GM12864 (cell line): ENCODE measurements at regions not wholly inside any gene's neighbourhood (a gene's known extent, or its start where the extent isn't known, plus 50 kb on each side); places are given as distances from the start of the nearest gene placed in this dataset.

Source experiments
- DNase-seq: peaks from one replicate; pipeline ENCODE4 v3.0.0-alpha.2; 2011; ENCODE audit warnings: low read depth
- H3K4me3 ChIP-seq: 2 replicates; pipeline ENCODE4 v1.5.1; 2011; ENCODE audit warnings: mild to moderate bottlenecking, low read depth, low read length, control low read depth
- CTCF ChIP-seq: IDR thresholded peaks from 2 replicates; pipeline ENCODE4 v1.5.1; 2011; ENCODE audit warnings: low read depth, mild to moderate bottlenecking, moderate library complexity, low read length, control low read depth, inconsistent platforms; ENCODE audit errors: missing control alignments

DNA sequence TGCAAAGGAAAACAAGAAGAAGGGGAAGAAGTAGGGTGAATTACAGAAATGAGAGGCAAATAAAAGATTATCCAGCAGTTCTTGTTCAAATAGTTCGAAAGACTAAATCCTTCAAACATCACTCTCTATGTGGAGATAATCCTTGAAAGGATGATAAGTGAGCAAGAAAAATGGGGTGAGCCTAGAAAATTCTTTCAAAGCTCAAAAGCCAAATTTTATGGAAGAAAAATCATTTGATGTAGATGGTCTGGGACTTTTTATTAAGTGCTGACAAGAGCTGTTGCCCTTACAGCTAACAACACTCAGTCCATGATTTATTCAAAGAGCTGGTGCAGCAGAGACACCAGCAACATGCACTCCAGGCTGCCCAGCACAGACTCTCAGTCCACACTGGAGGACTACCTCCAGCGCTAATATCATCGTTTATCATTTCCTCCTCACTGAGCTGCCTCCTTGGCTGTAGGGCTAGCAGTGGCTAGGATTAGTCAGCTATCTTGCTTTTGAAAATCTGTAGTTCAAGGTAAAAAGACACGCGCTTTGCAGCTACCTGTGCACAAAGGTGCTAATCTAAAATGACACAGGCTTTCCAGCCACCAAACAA lies 264.8 kb upstream of the KIF2A start:
- H3K4me3 ChIP-seq, result no peak overlapping the region
- TF ChIP-seq CTCF, result no peak
- DNase-seq, result no peak

- H3K4me3 ChIP-seq, result no peak overlapping the region
- DNase-seq, result no peak
Observed at GRCh38 chr5:62042007-62042406, 264.0 kb upstream of the KIF2A start.

GRCh38 chr5:62043289-62044280 lies 262.4 kb upstream of the KIF2A start:
- H3K4me3 ChIP-seq, result no peak overlapping the region
- TF ChIP-seq CTCF, result no peak
- no peak for DNase-seq

More at GRCh38 chr5:62042007-62042406, 264.0 kb upstream of the KIF2A start:
- no peak for TF ChIP-seq CTCF

GRCh38 chr5:62044989-62045388 lies 261.0 kb upstream of the KIF2A start:
- DNase-seq, result no peak
- no peak for TF ChIP-seq CTCF
- H3K4me3 ChIP-seq, result no peak overlapping the region

- DNase-seq, result no peak
- H3K4me3 ChIP-seq, result no peak overlapping the region
- no peak for TF ChIP-seq CTCF
Observed at GRCh38 chr5:62046191-62046590, 259.8 kb upstream of the KIF2A start.

DNA sequence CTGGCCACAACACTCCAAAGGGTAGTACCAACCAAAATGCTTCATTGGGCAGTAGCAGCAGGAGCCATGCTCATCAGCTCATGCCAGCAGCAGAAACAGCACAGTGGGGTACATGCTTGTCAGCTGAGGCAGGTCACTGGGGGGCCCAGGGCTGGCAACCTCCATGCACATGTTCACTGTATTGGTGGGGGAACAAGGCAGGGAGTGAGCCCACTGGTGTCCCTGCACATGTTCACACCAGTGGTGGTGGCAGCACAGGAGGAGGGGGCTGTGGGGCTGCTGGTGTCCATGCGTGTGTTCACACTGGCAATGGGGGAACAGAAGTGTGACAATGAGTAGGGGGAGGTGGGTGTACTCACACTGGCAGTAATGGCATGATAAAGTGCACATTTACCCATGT lies 254.3 kb upstream of the KIF2A start:
- no peak for DNase-seq
- H3K4me3 ChIP-seq, result no peak overlapping the region
- TF ChIP-seq CTCF, result no peak
